ENCODE measurements at regions not wholly inside any gene's neighbourhood (a gene's known extent, or its start where the extent isn't known, plus 50 kb on each side); places are given as distances from the start of the nearest gene placed in this dataset.

DNA sequence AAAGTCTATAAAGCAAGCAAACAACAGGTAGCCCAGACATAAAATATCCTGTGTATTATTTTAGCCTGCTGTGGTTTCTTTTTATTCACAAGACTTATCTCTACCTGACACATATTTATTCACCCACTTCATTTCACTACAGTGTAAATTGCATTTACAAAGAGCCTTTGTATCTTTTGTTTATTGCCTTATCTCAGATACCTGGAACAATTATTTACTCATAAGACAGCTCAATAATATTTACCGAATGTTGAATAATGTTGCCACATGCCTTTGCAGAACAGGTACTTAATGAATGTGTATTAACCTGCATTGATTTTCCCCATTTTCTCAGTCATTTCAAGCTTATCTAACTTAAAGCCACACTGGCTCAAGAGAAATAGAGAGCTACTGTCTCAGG is 603.6 kb downstream of the FBXO15 start:
- Histone ChIP-seq H3K4me3 (ENCODE audit: low read length) (no peak overlapping the region), H3K9me3 (ENCODE audit: control insufficient read depth, insufficient read depth, low read length) (no peaks in the 10 kb centered on the region), H3K27me3 (ENCODE audit: control insufficient read depth, insufficient read depth, low read length) (no peaks in the 10 kb centered on the region), H3K27ac (ENCODE audit: low read length) (no peak overlapping the region), H3K36me3 (ENCODE audit: control insufficient read depth, insufficient read depth, low read length) (no peaks in the 10 kb centered on the region), H3K4me1 (ENCODE audit: control insufficient read depth, insufficient read depth, low read length) (no peaks in the 10 kb centered on the region)
- TF ChIP-seq CTCF (IDR thresholded peaks at IDR 0.05), result no peak
- no peaks in the 10 kb centered on the region for H3K27me3 Mint-ChIP-seq (ENCODE audit: low read depth in 2 of 2)
- H3K27ac Mint-ChIP-seq, result no peak overlapping the region
- no peak for DNase-seq
- H3K4me3 Mint-ChIP-seq, result no peak overlapping the region
- H3K36me3 Mint-ChIP-seq, result peaks cover 11% of the 10 kb centered on the region
- no peak for ATAC-seq
- intact Hi-C loops (cut with micrococcal nuclease), result no loop called here
- no peaks in the 10 kb centered on the region for H3K4me1 Mint-ChIP-seq
- H3K9me3 Mint-ChIP-seq, result peaks cover 7 to 11% of the 10 kb centered on the region in 2 donors
- no CpG with 5 or more reads among the region's 1 CpG for WGBS (ENCODE audit: insufficient coverage)

DNA sequence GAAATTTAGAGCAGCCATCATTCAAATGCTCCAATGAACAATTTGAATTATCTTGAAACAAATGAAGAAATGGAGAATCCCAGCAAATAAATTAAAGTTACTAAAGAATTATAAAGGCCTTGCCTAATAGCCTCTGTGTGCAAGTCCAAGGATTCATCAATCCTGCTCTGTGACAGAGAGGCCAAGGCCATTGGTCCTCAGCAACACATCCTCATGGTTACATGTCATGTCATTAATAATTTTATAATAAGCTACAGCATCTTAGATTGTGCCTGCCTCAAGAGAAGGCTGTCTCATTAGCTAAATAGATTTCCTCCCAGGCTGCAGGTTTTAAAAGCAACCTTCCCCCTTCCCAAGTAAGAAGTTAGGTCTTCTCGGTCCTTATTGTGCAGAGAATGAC is 611.6 kb downstream of the FBXO15 start:
- Mint-ChIP-seq H3K4me1 (no peaks in the 10 kb centered on the region), H3K36me3 (no peaks in the 10 kb centered on the region), H3K27ac (no peak overlapping the region), H3K9me3 (peaks cover 4 to 9% of the 10 kb centered on the region in 2 donors), H3K27me3 (ENCODE audit: low read depth in 2 of 2) (no peaks in the 10 kb centered on the region), H3K4me3 (no peak overlapping the region)
- no peak for DNase-seq
- H3K4me1 ChIP-seq (ENCODE audit: control insufficient read depth, insufficient read depth, low read length), result no peaks in the 10 kb centered on the region
- 71% methylated on average over 1 of the region's 1 CpG for WGBS (ENCODE audit: insufficient coverage)
- no peak for TF ChIP-seq CTCF (IDR thresholded peaks at IDR 0.05)
- no peak for ATAC-seq
- H3K9me3 ChIP-seq (ENCODE audit: control insufficient read depth, insufficient read depth, low read length), result peaks cover 4% of the 10 kb centered on the region
- no peaks in the 10 kb centered on the region for H3K36me3 ChIP-seq (ENCODE audit: control insufficient read depth, insufficient read depth, low read length)
- intact Hi-C loops (cut with micrococcal nuclease), result no loop called here
- no peaks in the 10 kb centered on the region for H3K27me3 ChIP-seq (ENCODE audit: control insufficient read depth, insufficient read depth, low read length)
- H3K27ac ChIP-seq (ENCODE audit: low read length), result no peak overlapping the region
- no peak overlapping the region for H3K4me3 ChIP-seq (ENCODE audit: low read length)

GRCh38 chr18:73535189-73535588 is 612.4 kb downstream of the FBXO15 start:
- no peak overlapping the region for H3K27ac Mint-ChIP-seq
- Histone ChIP-seq H3K4me1 (ENCODE audit: control insufficient read depth, insufficient read depth, low read length) (no peaks in the 10 kb centered on the region), H3K4me3 (ENCODE audit: low read length) (no peak overlapping the region), H3K36me3 (ENCODE audit: control insufficient read depth, insufficient read depth, low read length) (no peaks in the 10 kb centered on the region), H3K27ac (ENCODE audit: low read length) (no peak overlapping the region), H3K27me3 (ENCODE audit: control insufficient read depth, insufficient read depth, low read length) (no peaks in the 10 kb centered on the region), H3K9me3 (ENCODE audit: control insufficient read depth, insufficient read depth, low read length) (peaks cover 4% of the 10 kb centered on the region)
- no peaks in the 10 kb centered on the region for H3K27me3 Mint-ChIP-seq (ENCODE audit: low read depth in 2 of 2)
- WGBS (ENCODE audit: insufficient coverage), result 88% methylated on average over 6 of the region's 6 CpGs
- no peaks in the 10 kb centered on the region for H3K4me1 Mint-ChIP-seq
- DNase-seq (no peak), ATAC-seq (no peak)
- peaks cover 5 to 14% of the 10 kb centered on the region in 2 donors for H3K9me3 Mint-ChIP-seq
- peaks cover 6% of the 10 kb centered on the region for H3K36me3 Mint-ChIP-seq
- intact Hi-C loops (cut with micrococcal nuclease), result no loop called here
- no peak overlapping the region for H3K4me3 Mint-ChIP-seq
- no peak for TF ChIP-seq CTCF (IDR thresholded peaks at IDR 0.05)

GRCh38 chr18:73531601-73532000 is 616.0 kb downstream of the FBXO15 start:
- Histone ChIP-seq H3K4me1 (ENCODE audit: control insufficient read depth, insufficient read depth, low read length) (no peaks in the 10 kb centered on the region), H3K27ac (ENCODE audit: low read length) (no peak overlapping the region), H3K36me3 (ENCODE audit: control insufficient read depth, insufficient read depth, low read length) (no peaks in the 10 kb centered on the region), H3K27me3 (ENCODE audit: control insufficient read depth, insufficient read depth, low read length) (no peaks in the 10 kb centered on the region), H3K4me3 (ENCODE audit: low read length) (no peak overlapping the region), H3K9me3 (ENCODE audit: control insufficient read depth, insufficient read depth, low read length) (peaks cover 4% of the 10 kb centered on the region)
- intact Hi-C loops (cut with micrococcal nuclease), result no loop called here
- H3K27ac Mint-ChIP-seq, result no peak overlapping the region
- no peaks in the 10 kb centered on the region for H3K4me1 Mint-ChIP-seq
- peaks cover 12 to 23% of the 10 kb centered on the region in 2 donors for H3K9me3 Mint-ChIP-seq
- ATAC-seq (no peak), DNase-seq (no peak)
- H3K36me3 Mint-ChIP-seq, result peaks cover 11% of the 10 kb centered on the region
- WGBS (ENCODE audit: insufficient coverage), result 91% methylated on average over 3 of the region's 3 CpGs
- no peak for TF ChIP-seq CTCF (IDR thresholded peaks at IDR 0.05)
- no peaks in the 10 kb centered on the region for H3K27me3 Mint-ChIP-seq (ENCODE audit: low read depth in 2 of 2)
- H3K4me3 Mint-ChIP-seq, result no peak overlapping the region
